ENCODE measurements at regions not wholly inside any gene's neighbourhood (a gene's known extent, or its start where the extent isn't known, plus 50 kb on each side); places are given as distances from the start of the nearest gene placed in this dataset.

GRCh38 chr1:222392556-222392955 lies 155.3 kb downstream of the HHIPL2 start:
- no peak overlapping the region for H3K9ac ChIP-seq (ENCODE audit: low read length)
- H3K27ac ChIP-seq (ENCODE audit: low read length, poor library complexity, severe bottlenecking), result no peak overlapping the region
- H4K8ac ChIP-seq (ENCODE audit: low read length), result no peak overlapping the region
- no peak overlapping the region for H2BK15ac ChIP-seq (ENCODE audit: low read depth, poor library complexity, severe bottlenecking)
- H2BK12ac ChIP-seq (ENCODE audit: low read length in 2 of 2), result no peak overlapping the region
- no peak overlapping the region for H3K4me2 ChIP-seq (ENCODE audit: low read length, poor library complexity, severe bottlenecking)
- peak; percentile 22 for DNase-seq
- H3K14ac ChIP-seq (ENCODE audit: low read length in 2 of 2), result no peak overlapping the region
- no peak overlapping the region for H3K18ac ChIP-seq (ENCODE audit: low read depth in 1 of 2, low read length in 2 of 2)
- H3K36me3 ChIP-seq (ENCODE audit: control insufficient read depth in 1 of 2, insufficient read depth in 2 of 2, low read depth in 1 of 2, low read length in 2 of 2), result no peaks in the 10 kb centered on the region
- H3K23ac ChIP-seq (ENCODE audit: low read length in 2 of 2), result no peak overlapping the region
- H2BK5ac ChIP-seq (ENCODE audit: low read depth, low read length, poor library complexity, severe bottlenecking), result no peak overlapping the region
- H3K4me1 ChIP-seq (ENCODE audit: control insufficient read depth, insufficient read depth, low read depth, low read length), result no peaks in the 10 kb centered on the region
- H3K9me3 ChIP-seq (ENCODE audit: control insufficient read depth, low read length), result no peaks in the 10 kb centered on the region
- 85% methylated on average over 3 of the region's 3 CpGs for WGBS
- H3K4me3 ChIP-seq (ENCODE audit: insufficient read depth in 1 of 2, low read depth in 1 of 2, low read length in 2 of 2), result no peak overlapping the region
- no peak overlapping the region for H2AK5ac ChIP-seq (ENCODE audit: low read length, severe bottlenecking)
- H2BK120ac ChIP-seq (ENCODE audit: low read depth, low read length), result no peak overlapping the region
- H4K91ac ChIP-seq (ENCODE audit: low read length), result no peak overlapping the region
- no peaks in the 10 kb centered on the region for H3K27me3 ChIP-seq (ENCODE audit: control insufficient read depth in 1 of 2, insufficient read depth in 1 of 2, low read length in 2 of 2)
- H2AFZ ChIP-seq (ENCODE audit: low read depth, low read length), result no peak overlapping the region
- no peaks in the 10 kb centered on the region for H3K79me1 ChIP-seq (replicated peaks; ENCODE audit: low read length, poor library complexity, severe bottlenecking)
- no peak overlapping the region for H3K4ac ChIP-seq (ENCODE audit: low read depth in 1 of 2, low read length in 2 of 2)

- H3K79me1 ChIP-seq (replicated peaks; ENCODE audit: low read length, poor library complexity, severe bottlenecking), result no peaks in the 10 kb centered on the region
- no peak overlapping the region for H2BK5ac ChIP-seq (ENCODE audit: low read depth, low read length, poor library complexity, severe bottlenecking)
- H4K91ac ChIP-seq (ENCODE audit: low read length), result no peak overlapping the region
- no peak overlapping the region for H2AFZ ChIP-seq (ENCODE audit: low read depth, low read length)
- H3K4ac ChIP-seq (ENCODE audit: low read depth in 1 of 2, low read length in 2 of 2), result no peak overlapping the region
- no peak overlapping the region for H2BK12ac ChIP-seq (ENCODE audit: low read length in 2 of 2)
- H3K9me3 ChIP-seq (ENCODE audit: control insufficient read depth, low read length), result no peaks in the 10 kb centered on the region
- H3K4me3 ChIP-seq (ENCODE audit: insufficient read depth in 1 of 2, low read depth in 1 of 2, low read length in 2 of 2), result no peak overlapping the region
- H3K18ac ChIP-seq (ENCODE audit: low read depth in 1 of 2, low read length in 2 of 2), result peak overlapping the region in 1 of 2 experiments; percentile 35
- H2BK120ac ChIP-seq (ENCODE audit: low read depth, low read length), result no peak overlapping the region
- H2AK5ac ChIP-seq (ENCODE audit: low read length, severe bottlenecking), result no peak overlapping the region
- H3K23ac ChIP-seq (ENCODE audit: low read length in 2 of 2), result no peak overlapping the region
- H3K4me1 ChIP-seq (ENCODE audit: control insufficient read depth, insufficient read depth, low read depth, low read length), result no peaks in the 10 kb centered on the region
- DNase-seq, result peak; percentile 21
- no peak overlapping the region for H3K9ac ChIP-seq (ENCODE audit: low read length)
- H3K14ac ChIP-seq (ENCODE audit: low read length in 2 of 2), result no peak overlapping the region
- no peak overlapping the region for H3K4me2 ChIP-seq (ENCODE audit: low read length, poor library complexity, severe bottlenecking)
- 82% methylated on average over 2 of the region's 2 CpGs for WGBS
- no peak overlapping the region for H4K8ac ChIP-seq (ENCODE audit: low read length)
- no peak overlapping the region for H2BK15ac ChIP-seq (ENCODE audit: low read depth, poor library complexity, severe bottlenecking)
- H3K27me3 ChIP-seq (ENCODE audit: control insufficient read depth in 1 of 2, insufficient read depth in 1 of 2, low read length in 2 of 2), result no peaks in the 10 kb centered on the region
- no peaks in the 10 kb centered on the region for H3K36me3 ChIP-seq (ENCODE audit: control insufficient read depth in 1 of 2, insufficient read depth in 2 of 2, low read depth in 1 of 2, low read length in 2 of 2)
- no peak overlapping the region for H3K27ac ChIP-seq (ENCODE audit: low read length, poor library complexity, severe bottlenecking)
Measured at GRCh38 chr1:222390181-222390580, 157.7 kb downstream of the HHIPL2 start.

- Histone ChIP-seq H3K23ac (ENCODE audit: low read length in 2 of 2) (no peak overlapping the region), H2BK15ac (ENCODE audit: low read depth, poor library complexity, severe bottlenecking) (no peak overlapping the region), H2AK5ac (ENCODE audit: low read length, severe bottlenecking) (no peak overlapping the region), H3K4me2 (ENCODE audit: low read length, poor library complexity, severe bottlenecking) (no peak overlapping the region), H3K4me3 (ENCODE audit: insufficient read depth in 1 of 2, low read depth in 1 of 2, low read length in 2 of 2) (no peak overlapping the region), H2BK5ac (ENCODE audit: low read depth, low read length, poor library complexity, severe bottlenecking) (no peak overlapping the region), H3K9ac (ENCODE audit: low read length) (no peak overlapping the region), H2BK120ac (ENCODE audit: low read depth, low read length) (no peak overlapping the region), H3K79me1 (replicated peaks; ENCODE audit: low read length, poor library complexity, severe bottlenecking) (no peaks in the 10 kb centered on the region), H3K27me3 (ENCODE audit: control insufficient read depth in 1 of 2, insufficient read depth in 1 of 2, low read length in 2 of 2) (no peaks in the 10 kb centered on the region), H4K91ac (ENCODE audit: low read length) (no peak overlapping the region), H3K4ac (ENCODE audit: low read depth in 1 of 2, low read length in 2 of 2) (no peak overlapping the region), H2BK12ac (ENCODE audit: low read length in 2 of 2) (no peak overlapping the region), H3K14ac (ENCODE audit: low read length in 2 of 2) (no peak overlapping the region), H3K27ac (ENCODE audit: low read length, poor library complexity, severe bottlenecking) (no peak overlapping the region), H3K4me1 (ENCODE audit: control insufficient read depth, insufficient read depth, low read depth, low read length) (no peaks in the 10 kb centered on the region), H2AFZ (ENCODE audit: low read depth, low read length) (no peak overlapping the region), H4K8ac (ENCODE audit: low read length) (no peak overlapping the region), H3K36me3 (ENCODE audit: control insufficient read depth in 1 of 2, insufficient read depth in 2 of 2, low read depth in 1 of 2, low read length in 2 of 2) (no peaks in the 10 kb centered on the region), H3K9me3 (ENCODE audit: control insufficient read depth, low read length) (no peaks in the 10 kb centered on the region), H3K18ac (ENCODE audit: low read depth in 1 of 2, low read length in 2 of 2) (no peak overlapping the region)
- DNase-seq, result no peak
- 94% methylated on average over 7 of the region's 8 CpGs for WGBS
Measured at GRCh38 chr1:222387007-222387814, 160.7 kb downstream of the HHIPL2 start.

- 75% methylated on average over 1 of the region's 1 CpG for WGBS
- Histone ChIP-seq H4K91ac (ENCODE audit: low read length) (no peak overlapping the region), H2BK120ac (ENCODE audit: low read depth, low read length) (no peak overlapping the region), H3K9me3 (ENCODE audit: control insufficient read depth, low read length) (no peaks in the 10 kb centered on the region), H3K4me1 (ENCODE audit: control insufficient read depth, insufficient read depth, low read depth, low read length) (no peaks in the 10 kb centered on the region), H2AK5ac (ENCODE audit: low read length, severe bottlenecking) (no peak overlapping the region), H3K4me3 (ENCODE audit: insufficient read depth in 1 of 2, low read depth in 1 of 2, low read length in 2 of 2) (no peak overlapping the region), H3K27me3 (ENCODE audit: control insufficient read depth in 1 of 2, insufficient read depth in 1 of 2, low read length in 2 of 2) (no peaks in the 10 kb centered on the region), H2BK12ac (ENCODE audit: low read length in 2 of 2) (no peak overlapping the region), H4K8ac (ENCODE audit: low read length) (no peak overlapping the region), H3K23ac (ENCODE audit: low read length in 2 of 2) (no peak overlapping the region), H3K4ac (ENCODE audit: low read depth in 1 of 2, low read length in 2 of 2) (no peak overlapping the region), H3K4me2 (ENCODE audit: low read length, poor library complexity, severe bottlenecking) (no peak overlapping the region), H3K9ac (ENCODE audit: low read length) (no peak overlapping the region), H3K79me1 (replicated peaks; ENCODE audit: low read length, poor library complexity, severe bottlenecking) (no peaks in the 10 kb centered on the region), H2AFZ (ENCODE audit: low read depth, low read length) (no peak overlapping the region), H3K27ac (ENCODE audit: low read length, poor library complexity, severe bottlenecking) (no peak overlapping the region), H3K14ac (ENCODE audit: low read length in 2 of 2) (no peak overlapping the region), H2BK15ac (ENCODE audit: low read depth, poor library complexity, severe bottlenecking) (no peak overlapping the region), H3K18ac (ENCODE audit: low read depth in 1 of 2, low read length in 2 of 2) (no peak overlapping the region), H2BK5ac (ENCODE audit: low read depth, low read length, poor library complexity, severe bottlenecking) (no peak overlapping the region), H3K36me3 (ENCODE audit: control insufficient read depth in 1 of 2, insufficient read depth in 2 of 2, low read depth in 1 of 2, low read length in 2 of 2) (no peaks in the 10 kb centered on the region)
- no peak for DNase-seq
Measured at GRCh38 chr1:222385955-222386354, 161.9 kb downstream of the HHIPL2 start.

Measured in mesenchymal stem cell (in vitro differentiated cells and primary cell).